Activated naive CD4-positive, alpha-beta T cell (primary cell): ENCODE measurements at regions not wholly inside any gene's neighbourhood (a gene's known extent, or its start where the extent isn't known, plus 50 kb on each side); places are given as distances from the start of the nearest gene placed in this dataset.
"Not testable (repeated sequence)": the region's sequence is repeated elsewhere in the genome, so short reads cannot be mapped to it uniquely, and the experiment has no call there.

Experiments
- DNase-seq, 4 experiments: peaks; one replicate each; lab custom pipeline; 2025; lab: John Stamatoyannopoulos, UW

DNA sequence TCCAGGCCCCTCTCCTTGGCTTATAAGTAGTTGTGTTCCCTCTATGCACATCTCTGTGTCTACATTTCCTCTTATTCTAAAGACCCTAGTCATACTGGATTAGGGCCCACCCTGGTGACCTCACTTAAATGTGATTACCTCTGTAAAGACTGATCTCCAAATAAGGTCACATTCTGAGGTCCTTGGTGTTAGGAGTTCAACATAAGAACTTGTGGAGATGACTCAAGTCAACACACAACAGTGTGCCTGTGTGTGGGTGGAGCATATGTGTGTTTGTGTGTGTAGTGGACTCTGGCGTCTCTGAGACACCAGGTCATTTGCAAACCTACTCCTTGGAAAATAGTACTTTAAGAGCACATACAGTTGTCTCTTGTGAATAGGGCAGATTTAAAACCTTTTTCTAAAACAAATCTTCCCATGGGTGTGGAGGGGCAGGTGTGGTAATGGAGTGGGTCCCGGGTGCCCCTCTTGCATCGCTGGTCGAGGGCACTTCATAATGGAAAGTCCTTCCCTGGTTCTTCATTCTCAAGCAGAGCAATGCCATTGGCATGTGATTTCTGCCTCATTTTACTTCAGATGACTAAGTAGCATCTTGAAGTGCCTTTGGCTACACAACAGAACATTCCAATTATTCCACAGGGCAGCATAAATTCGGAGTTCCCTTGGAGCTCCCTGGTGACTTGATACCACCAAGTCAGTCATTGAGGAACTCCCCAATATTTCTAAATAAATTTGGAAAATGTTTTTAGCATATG, 84.4 kb downstream of the C9orf152 start:
- no peak for DNase-seq

- no peak for DNase-seq
These were observed 83.5 kb downstream of the C9orf152 start for GRCh38 chr9:110124439-110124838.

GRCh38 chr9:110125207-110125751, 82.7 kb downstream of the C9orf152 start:
- DNase-seq = no peak

- DNase-seq = no peak
These were observed 82.1 kb downstream of the C9orf152 start for GRCh38 chr9:110125763-110126351.

DNA sequence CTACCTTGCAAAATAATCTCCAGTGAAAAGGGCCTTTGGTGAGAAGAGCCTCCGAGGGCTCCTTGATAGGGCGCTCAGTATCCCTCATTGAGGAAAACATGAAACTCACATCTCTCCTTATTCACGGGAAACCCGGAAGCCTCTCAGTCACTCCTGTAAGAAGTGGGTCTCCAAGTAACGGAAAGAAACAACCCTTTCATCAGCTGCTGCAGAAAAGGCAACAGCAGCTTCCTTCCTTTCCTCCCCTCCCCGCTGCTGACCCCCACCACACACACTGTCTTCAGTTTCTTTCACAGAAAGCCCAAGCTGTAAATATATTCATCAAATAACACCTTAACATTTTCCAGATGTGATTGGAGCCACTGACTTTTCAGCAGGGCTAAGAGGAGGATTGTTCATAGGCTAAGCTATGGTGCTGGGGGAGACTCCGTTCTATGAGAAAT, 81.4 kb downstream of the C9orf152 start:
- DNase-seq = no peak

DNA sequence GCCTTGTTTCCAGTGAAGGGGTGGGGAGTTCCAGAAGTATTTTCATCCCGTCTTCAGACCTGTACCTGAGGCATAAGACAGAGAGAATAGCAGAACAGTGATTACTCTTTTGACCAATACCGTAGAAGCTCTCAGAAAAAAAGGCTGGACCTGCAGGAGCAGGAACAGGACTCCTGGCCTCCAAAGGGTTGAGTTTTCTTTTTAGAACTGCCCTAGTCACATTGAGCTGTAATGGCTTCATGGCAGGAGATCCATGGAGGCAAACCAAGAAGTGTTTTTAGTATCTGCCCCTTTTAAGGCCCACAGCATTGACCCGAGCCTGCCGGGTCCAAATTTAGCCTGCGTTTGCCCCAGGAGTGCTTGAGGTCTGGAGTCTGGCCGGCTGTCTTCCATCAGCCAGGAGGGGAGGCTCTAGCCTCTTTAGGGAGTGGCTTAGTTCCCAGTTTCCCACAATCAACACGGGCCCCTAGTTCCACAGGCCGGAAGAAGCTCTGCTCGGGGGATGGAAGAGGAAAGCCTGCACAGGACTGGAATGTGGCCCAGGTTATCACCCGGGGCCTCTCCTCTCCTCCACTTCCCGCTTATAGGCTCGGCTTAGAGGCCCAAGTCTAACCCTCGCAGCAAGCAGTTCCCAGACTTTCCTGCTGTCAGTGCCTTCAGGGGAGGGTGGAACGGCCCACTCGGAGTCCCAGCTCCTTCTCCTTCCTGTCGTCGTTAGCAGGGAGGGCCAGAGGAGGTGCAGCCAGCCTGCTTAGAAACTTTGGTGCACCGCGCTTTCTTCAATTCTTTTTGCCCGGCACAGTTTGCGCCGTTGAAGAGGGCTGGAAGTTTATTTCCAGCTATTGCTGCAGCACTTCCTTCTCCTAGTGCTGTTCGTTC, 80.7 kb downstream of the C9orf152 start:
- no peak for DNase-seq

- no peak for DNase-seq
These were observed 79.2 kb downstream of the C9orf152 start for GRCh38 chr9:110128664-110129329.

GRCh38 chr9:110129425-110129824, 78.5 kb downstream of the C9orf152 start:
- DNase-seq = no peak

- no peak for DNase-seq
These were observed 77.7 kb downstream of the C9orf152 start for GRCh38 chr9:110130211-110130610.

DNA sequence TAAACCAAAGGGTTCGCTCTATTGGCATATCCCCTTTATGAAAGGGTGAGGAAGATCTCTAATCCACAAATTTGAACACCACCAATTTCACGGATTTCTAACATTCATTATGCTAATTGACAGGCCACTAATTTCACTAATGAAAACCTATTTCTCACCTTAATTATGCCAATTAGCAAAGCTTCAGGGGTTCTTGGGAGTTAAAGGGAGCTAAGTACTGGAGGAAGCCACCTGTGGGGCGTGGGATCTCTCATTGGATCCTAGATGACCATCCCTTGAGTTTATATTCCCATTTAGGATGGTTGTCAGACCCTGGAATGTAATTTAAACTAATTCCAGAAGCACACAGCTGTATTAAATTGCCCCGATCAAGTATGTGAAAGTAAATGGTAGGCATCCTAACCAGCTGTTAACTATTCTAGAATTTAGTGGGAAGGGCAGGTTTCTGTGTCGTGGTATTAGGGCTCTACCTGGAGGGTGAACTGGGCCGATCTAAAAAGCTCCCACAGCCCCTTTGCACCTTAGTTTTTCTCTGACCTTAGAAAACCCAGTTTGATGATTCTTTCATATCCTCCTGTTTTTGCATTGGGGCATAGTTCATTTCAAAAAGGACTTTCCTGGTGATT, 77.1 kb downstream of the C9orf152 start:
- no peak for DNase-seq

DNA sequence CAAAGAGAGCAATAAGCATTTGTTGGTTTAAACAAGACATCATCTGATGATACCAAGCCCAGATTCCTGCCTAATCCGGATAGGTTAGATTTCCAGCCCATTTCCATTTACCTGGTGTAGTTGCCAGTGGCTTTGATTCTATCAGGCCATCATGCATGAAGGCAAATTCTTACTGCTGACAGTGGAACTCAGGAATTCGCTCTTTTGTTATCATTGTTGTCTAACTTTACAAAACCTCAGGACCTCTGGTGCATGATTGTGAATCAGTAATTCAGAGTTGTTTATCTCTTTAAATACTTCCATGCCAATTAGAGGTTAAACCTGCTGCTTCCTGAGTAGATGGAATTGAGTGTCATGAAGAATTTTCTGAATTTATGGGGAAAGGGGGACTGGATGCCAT, 76.5 kb downstream of the C9orf152 start:
- no peak for DNase-seq

DNA sequence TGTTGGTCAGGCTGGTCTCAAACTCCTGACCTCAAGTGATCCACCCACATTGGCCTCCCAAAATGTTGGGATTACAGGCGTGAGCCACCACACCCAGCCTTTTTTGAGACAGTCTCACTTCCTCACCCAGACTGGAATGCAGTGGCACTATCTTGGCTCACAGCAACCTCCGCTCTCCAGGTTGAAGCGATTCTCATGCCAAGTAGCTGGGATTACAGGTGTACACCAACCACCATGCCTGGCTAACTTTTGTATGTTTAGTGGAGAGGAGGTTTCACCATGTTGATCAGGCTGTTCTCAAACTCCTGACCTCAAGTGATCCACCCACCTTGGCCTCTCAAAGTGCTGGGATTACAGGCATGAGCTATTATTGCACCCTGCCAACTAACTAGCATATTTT, 75.4 kb downstream of the C9orf152 start:
- DNase-seq = not testable (repeated sequence)

- DNase-seq = no peak
These were observed 74.9 kb downstream of the C9orf152 start for GRCh38 chr9:110133059-110133458.

- DNase-seq = no peak
These were observed 74.2 kb downstream of the C9orf152 start for GRCh38 chr9:110133608-110134210.

GRCh38 chr9:110135846-110136245, 72.1 kb downstream of the C9orf152 start:
- no peak for DNase-seq

GRCh38 chr9:110136802-110137201, 71.2 kb downstream of the C9orf152 start:
- no peak for DNase-seq

GRCh38 chr9:110140276-110140675, 67.7 kb downstream of the C9orf152 start:
- no peak for DNase-seq

DNA sequence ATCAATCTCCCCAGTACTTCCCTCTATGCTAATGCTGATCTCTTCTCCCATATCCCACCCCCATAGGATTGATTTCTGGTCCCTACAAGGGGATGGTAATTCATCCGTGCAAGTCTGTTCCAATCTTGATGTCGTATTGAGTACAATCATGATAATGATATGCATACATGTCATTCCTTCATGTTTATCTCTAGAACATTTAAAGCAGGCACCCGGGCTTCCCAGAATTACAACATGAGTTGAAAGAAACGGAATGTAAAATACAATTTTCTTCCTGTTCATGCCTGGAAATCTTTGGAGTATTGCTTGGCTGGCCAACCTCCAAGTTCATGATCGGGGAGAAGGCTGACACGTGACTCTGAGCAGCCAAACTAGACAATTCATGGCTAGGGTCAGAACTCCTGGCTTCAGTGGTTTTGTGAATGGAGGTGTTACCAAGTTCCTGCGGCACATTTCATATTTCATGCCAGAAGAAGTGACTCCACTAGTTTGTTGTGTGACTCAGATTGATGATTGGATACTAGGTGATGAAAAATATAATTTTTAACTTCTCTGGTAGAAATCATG, 66.6 kb downstream of the C9orf152 start:
- DNase-seq = no peak

GRCh38 chr9:110142253-110142652, 65.7 kb downstream of the C9orf152 start:
- DNase-seq = no peak

DNA sequence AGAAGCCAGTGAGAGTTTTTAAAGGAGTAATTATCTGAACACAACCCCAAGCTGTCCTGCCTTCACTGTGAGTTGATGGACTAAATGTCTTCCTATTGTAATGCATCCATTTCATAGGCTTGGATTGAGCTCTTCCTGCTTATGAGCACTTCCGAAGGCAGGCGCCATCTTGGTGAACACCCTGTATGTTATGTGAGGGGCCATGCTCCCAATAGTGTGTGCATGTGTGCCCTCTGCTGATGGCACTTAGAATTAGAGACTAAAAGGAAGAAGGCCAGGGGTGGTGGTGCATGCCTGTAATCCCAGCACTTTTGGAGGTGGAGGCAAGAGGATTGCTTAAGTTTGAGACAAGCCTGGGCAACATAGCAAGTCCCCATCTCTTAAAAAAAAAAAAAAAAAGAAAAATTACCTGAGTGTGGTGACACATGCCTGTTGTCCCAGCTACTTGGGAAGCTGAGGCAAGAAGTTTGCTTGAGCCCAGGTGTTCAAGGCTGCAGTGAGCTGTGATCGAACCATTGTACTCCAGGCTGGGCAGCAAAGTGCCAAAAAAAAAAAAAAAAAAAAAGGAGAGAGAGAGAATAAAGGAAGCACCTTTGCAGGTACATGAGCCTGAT, 65.0 kb downstream of the C9orf152 start:
- DNase-seq = no peak
